Pancreas (tissue), 10 donors: ENCODE measurements at regions not wholly inside any gene's neighbourhood (a gene's known extent, or its start where the extent isn't known, plus 50 kb on each side); places are given as distances from the start of the nearest gene placed in this dataset.

Source experiments
- ATAC-seq, 4 donors: fragments of 200-7000 bp; cut with Tn5 transposase; one replicate each; pipeline versions ENCODE4 v1.8.0 to v1.9.1; 2020; ENCODE audit warnings: mild to moderate bottlenecking in 4 of 4, moderate library complexity in 4 of 4
- DNase-seq, 6 donors: peaks; one replicate each; pipeline ENCODE4 v3.0.0-alpha.2; 2020
- FAIRE-seq: peaks from 2 replicates; lab custom pipeline; 2012; peaks lifted over from hg19 to GRCh38; lab: Jason Lieb, UNC
- H3K27ac ChIP-seq, 4 donors: fragments of 200-600 bp; sonication (generic); 1 replicate in 3 of 4; 2 replicates in 1 of 4; pipeline versions ENCODE4 v1.5.0 to v1.8.0; 2020
- H3K27me3 ChIP-seq, 4 donors: fragments of 200-600 bp; one replicate each; pipeline ENCODE4 v1.8.0; 2021
- H3K36me3 ChIP-seq, 3 donors: fragments of 200-600 bp; sonication (generic) in 1 of 3; one replicate each; pipeline versions ENCODE4 v1.5.0 to v1.8.0; 2020 to 2021
- H3K4me1 ChIP-seq, 3 donors: fragments of 200-600 bp; one replicate each; pipeline ENCODE4 v1.8.0; 2021
- H3K4me3 ChIP-seq, 4 donors: fragments of 200-600 bp; sonication (generic) in 2 of 4; one replicate each; pipeline versions ENCODE4 v1.5.0 to v1.8.0; 2020 to 2021
- H3K9me3 ChIP-seq, 4 donors: fragments of 200-600 bp; one replicate each; pipeline ENCODE4 v1.8.0; 2021
- WGBS, 2 donors: extraction: QIAGEN DNeasy Blood & Tissue Kit; methylation state at CpG; one replicate each; pipeline ENCODE4 v1.1.7; 2013; 5-methylcytosine and 5-hydroxymethylcytosine counted together
- intact Hi-C, 3 donors: fragments of 100-400 bp; cut with DNase I; formaldehyde crosslinking; loops; one replicate each; pipeline versions ENCODE4 v1.11.1 to v1.14.2; 2022
- TF ChIP-seq, protein P1 (sequence below), 4 donors: fragments of 200-600 bp; sonication (generic) in 3 of 4; IDR thresholded peaks; one replicate each; pipeline versions ENCODE4 v1.5.0 to v1.8.0; 2021; ENCODE audit warnings: antibody characterized with exemption in 4 of 4
- donor health status: healthy with polysubstance abuse.
- donor health status: DM: no; HTN: no; CAD: no; lungs with moderate emphysema.
- donor health status: DM: no; HTN: no; CAD: no.
- donor health status: control.
- donor health status: control.
- donor health status: Bipolar disorder and iron deficiency.
- donor health status: DM: yes; HTN: yes; CAD: no.
- donor health status: DM: no; HTN: no; CAD: no.
- donor health status: DM: no; HTN: no; CAD: no.
- donor health status: DM: yes; HTN: yes; CAD: no.

GRCh38 chr6:23951691-23952090, 174.3 kb upstream of the NRSN1 start:
- TF ChIP-seq, protein P1, sequence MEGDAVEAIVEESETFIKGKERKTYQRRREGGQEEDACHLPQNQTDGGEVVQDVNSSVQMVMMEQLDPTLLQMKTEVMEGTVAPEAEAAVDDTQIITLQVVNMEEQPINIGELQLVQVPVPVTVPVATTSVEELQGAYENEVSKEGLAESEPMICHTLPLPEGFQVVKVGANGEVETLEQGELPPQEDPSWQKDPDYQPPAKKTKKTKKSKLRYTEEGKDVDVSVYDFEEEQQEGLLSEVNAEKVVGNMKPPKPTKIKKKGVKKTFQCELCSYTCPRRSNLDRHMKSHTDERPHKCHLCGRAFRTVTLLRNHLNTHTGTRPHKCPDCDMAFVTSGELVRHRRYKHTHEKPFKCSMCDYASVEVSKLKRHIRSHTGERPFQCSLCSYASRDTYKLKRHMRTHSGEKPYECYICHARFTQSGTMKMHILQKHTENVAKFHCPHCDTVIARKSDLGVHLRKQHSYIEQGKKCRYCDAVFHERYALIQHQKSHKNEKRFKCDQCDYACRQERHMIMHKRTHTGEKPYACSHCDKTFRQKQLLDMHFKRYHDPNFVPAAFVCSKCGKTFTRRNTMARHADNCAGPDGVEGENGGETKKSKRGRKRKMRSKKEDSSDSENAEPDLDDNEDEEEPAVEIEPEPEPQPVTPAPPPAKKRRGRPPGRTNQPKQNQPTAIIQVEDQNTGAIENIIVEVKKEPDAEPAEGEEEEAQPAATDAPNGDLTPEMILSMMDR (IDR thresholded peaks at IDR 0.05), result no peak
- Histone ChIP-seq H3K36me3 (no peaks in the 10 kb centered on the region), H3K4me1 (no peaks in the 10 kb centered on the region), H3K4me3 (no peak overlapping the region), H3K27ac (no peak overlapping the region), H3K9me3 (no peaks in the 10 kb centered on the region), H3K27me3 (no peaks in the 10 kb centered on the region)
- FAIRE-seq (no peak), ATAC-seq (no peak), DNase-seq (no peak)
- intact Hi-C loops, result no loop called here
- WGBS, 2 donors, result 62 to 72% methylated on average over 2 of the region's 2 CpGs

- WGBS, 2 donors, result 45 to 59% methylated on average over 3 of the region's 3 CpGs
- ATAC-seq (no peak), FAIRE-seq (no peak), DNase-seq (no peak)
- H3K9me3 ChIP-seq, result no peaks in the 10 kb centered on the region
- H3K36me3 ChIP-seq, result no peaks in the 10 kb centered on the region
- TF ChIP-seq, protein P1 (IDR thresholded peaks at IDR 0.05), result no peak
- H3K27me3 ChIP-seq, result no peaks in the 10 kb centered on the region
- no peak overlapping the region for H3K27ac ChIP-seq
- H3K4me1 ChIP-seq, result no peaks in the 10 kb centered on the region
- H3K4me3 ChIP-seq, result no peak overlapping the region
- intact Hi-C loops, result no loop called here
Observed at GRCh38 chr6:23952245-23952644, 173.8 kb upstream of the NRSN1 start.

DNA sequence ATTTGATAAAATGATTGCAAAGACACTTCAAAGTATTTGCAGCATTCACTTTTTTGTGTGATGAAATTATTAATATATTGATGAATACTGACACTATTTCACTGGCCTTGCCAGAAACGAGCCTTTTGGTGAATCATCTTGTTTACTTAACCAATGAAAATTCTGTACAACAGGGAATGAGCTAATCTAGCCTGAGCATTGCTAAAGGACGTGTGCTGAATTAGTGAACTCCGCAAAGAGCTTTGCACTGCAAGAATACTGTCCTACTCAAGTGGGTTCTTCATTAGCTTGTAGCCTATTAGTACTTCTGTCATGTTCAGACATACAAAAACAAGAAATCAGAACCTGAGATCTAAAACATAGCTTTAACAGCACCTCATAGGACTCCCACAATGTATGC, 172.0 kb upstream of the NRSN1 start:
- no peak overlapping the region for H3K27ac ChIP-seq
- H3K27me3 ChIP-seq, result no peaks in the 10 kb centered on the region
- H3K9me3 ChIP-seq, result no peaks in the 10 kb centered on the region
- no peak for FAIRE-seq
- H3K4me3 ChIP-seq, result no peak overlapping the region
- no peaks in the 10 kb centered on the region for H3K36me3 ChIP-seq
- WGBS, 2 donors, result 46 to 55% methylated on average over 3 of the region's 3 CpGs
- ATAC-seq, result no peak
- H3K4me1 ChIP-seq, result no peaks in the 10 kb centered on the region
- DNase-seq, result no peak
- TF ChIP-seq, protein P1 (IDR thresholded peaks at IDR 0.05), result no peak
- intact Hi-C loops, result no loop called here

DNA sequence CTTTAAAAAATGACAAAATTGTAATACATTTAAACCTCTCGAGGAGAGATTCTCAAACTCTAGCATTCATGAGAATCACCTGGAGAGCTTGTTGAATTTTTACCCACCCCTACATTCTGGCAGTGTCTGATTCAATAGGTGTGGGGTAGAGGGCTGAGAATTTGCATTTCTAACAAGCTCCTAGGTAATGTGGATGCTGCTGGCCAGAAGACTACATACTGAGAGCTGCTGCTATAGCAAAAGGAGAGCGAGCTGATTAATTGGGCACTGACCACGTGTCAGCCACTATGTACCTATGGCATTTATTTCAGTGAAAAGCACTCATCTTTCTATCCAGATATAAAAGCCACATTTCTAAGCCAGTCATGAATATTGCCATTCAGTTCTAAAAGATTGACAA, 169.0 kb upstream of the NRSN1 start:
- intact Hi-C loops, result no loop called here
- H3K9me3 ChIP-seq, result no peaks in the 10 kb centered on the region
- FAIRE-seq, result no peak
- DNase-seq, result no peak
- no peak overlapping the region for H3K4me3 ChIP-seq
- no peak for ATAC-seq
- TF ChIP-seq, protein P1 (IDR thresholded peaks at IDR 0.05), result no peak
- no peaks in the 10 kb centered on the region for H3K4me1 ChIP-seq
- no peak overlapping the region for H3K27ac ChIP-seq
- H3K27me3 ChIP-seq, result no peaks in the 10 kb centered on the region
- 50 to 54% methylated on average over 3 of the region's 3 CpGs for WGBS, 2 donors
- no peaks in the 10 kb centered on the region for H3K36me3 ChIP-seq

GRCh38 chr6:23964865-23965264, 161.2 kb upstream of the NRSN1 start:
- 57 to 60% methylated on average over 5 of the region's 5 CpGs for WGBS, 2 donors
- FAIRE-seq (no peak), DNase-seq (no peak), ATAC-seq (no peak)
- H3K27ac ChIP-seq, result no peak overlapping the region
- H3K36me3 ChIP-seq, result no peaks in the 10 kb centered on the region
- no peak overlapping the region for H3K4me3 ChIP-seq
- intact Hi-C loops, result no loop called here
- no peaks in the 10 kb centered on the region for H3K9me3 ChIP-seq
- no peaks in the 10 kb centered on the region for H3K27me3 ChIP-seq
- no peaks in the 10 kb centered on the region for H3K4me1 ChIP-seq
- TF ChIP-seq, protein P1 (IDR thresholded peaks at IDR 0.05), result no peak
